ENCODE measurements at regions not wholly inside any gene's neighbourhood (a gene's known extent, or its start where the extent isn't known, plus 50 kb on each side); places are given as distances from the start of the nearest gene placed in this dataset.

- DNase-seq (no peak), ATAC-seq (no peak)
- in situ Hi-C loops (cut with MboI; ENCODE audit: low sequenced_read_pairs in 4 of 4), result no loop called here
- no peaks in the 10 kb centered on the region for H3K36me3 ChIP-seq
- H3K27me3 ChIP-seq, result no peaks in the 10 kb centered on the region
- no peaks in the 10 kb centered on the region for H3K4me1 ChIP-seq
- no peak overlapping the region for H3K27ac ChIP-seq
- H3K4me3 ChIP-seq, result no peak overlapping the region
- no peaks in the 10 kb centered on the region for H3K9me3 ChIP-seq
- intact Hi-C loops (cut with DNase I; ENCODE audit: low total_unique reads), result no loop called here
- no peak for TF ChIP-seq POLR2A (IDR thresholded peaks at IDR 0.05)
- TF ChIP-seq CTCF (IDR thresholded peaks at IDR 0.05 in 4 of 5, conservative IDR thresholded peaks at IDR 0.05 in 1 of 5), result no peak
Measured at GRCh38 chr2:126476691-126477090, 179.3 kb upstream of the GYPC start.

- H3K9me3 ChIP-seq, result no peaks in the 10 kb centered on the region
- no peak overlapping the region for H3K27ac ChIP-seq
- intact Hi-C loops (cut with DNase I; ENCODE audit: low total_unique reads) (no loop called here), in situ Hi-C loops (cut with MboI; ENCODE audit: low sequenced_read_pairs in 4 of 4) (no loop called here)
- no peaks in the 10 kb centered on the region for H3K4me1 ChIP-seq
- no peaks in the 10 kb centered on the region for H3K27me3 ChIP-seq
- DNase-seq, result no peak
- no peak for ATAC-seq
- H3K36me3 ChIP-seq, result no peaks in the 10 kb centered on the region
- no peak for TF ChIP-seq CTCF (IDR thresholded peaks at IDR 0.05 in 4 of 5, conservative IDR thresholded peaks at IDR 0.05 in 1 of 5)
- TF ChIP-seq POLR2A (IDR thresholded peaks at IDR 0.05), result no peak
- H3K4me3 ChIP-seq, result no peak overlapping the region
Measured at GRCh38 chr2:126480033-126480432, 175.9 kb upstream of the GYPC start.

- TF ChIP-seq CTCF (IDR thresholded peaks at IDR 0.05 in 4 of 5, conservative IDR thresholded peaks at IDR 0.05 in 1 of 5) (no peak), POLR2A (IDR thresholded peaks at IDR 0.05) (no peak)
- Histone ChIP-seq H3K4me1 (no peaks in the 10 kb centered on the region), H3K9me3 (no peaks in the 10 kb centered on the region), H3K27ac (no peak overlapping the region), H3K27me3 (no peaks in the 10 kb centered on the region), H3K36me3 (no peaks in the 10 kb centered on the region), H3K4me3 (no peak overlapping the region)
- ATAC-seq (no peak), DNase-seq (no peak)
- in situ Hi-C loops (cut with MboI; ENCODE audit: low sequenced_read_pairs in 4 of 4) (no loop called here), intact Hi-C loops (cut with DNase I; ENCODE audit: low total_unique reads) (no loop called here)
Measured at GRCh38 chr2:126482582-126483464, 173.1 kb upstream of the GYPC start.

- ATAC-seq, result no peak
- Histone ChIP-seq H3K9me3 (no peaks in the 10 kb centered on the region), H3K36me3 (no peaks in the 10 kb centered on the region), H3K4me1 (no peaks in the 10 kb centered on the region), H3K27me3 (no peaks in the 10 kb centered on the region), H3K4me3 (no peak overlapping the region), H3K27ac (no peak overlapping the region)
- intact Hi-C loops (cut with DNase I; ENCODE audit: low total_unique reads) (no loop called here), in situ Hi-C loops (cut with MboI; ENCODE audit: low sequenced_read_pairs in 4 of 4) (no loop called here)
- no peak for DNase-seq
- TF ChIP-seq POLR2A (IDR thresholded peaks at IDR 0.05), result no peak
- TF ChIP-seq CTCF (IDR thresholded peaks at IDR 0.05 in 4 of 5, conservative IDR thresholded peaks at IDR 0.05 in 1 of 5), result no peak
Measured at GRCh38 chr2:126494593-126494992, 161.4 kb upstream of the GYPC start.

Data from gastrocnemius medialis (tissue), 4 donors.